Breast epithelium (tissue), 3 donors: ENCODE measurements at regions not wholly inside any gene's neighbourhood (a gene's known extent, or its start where the extent isn't known, plus 50 kb on each side); places are given as distances from the start of the nearest gene placed in this dataset.

ENCODE experiments used
- CTCF ChIP-seq, 3 donors: fragments of 450-650 bp; IDR thresholded peaks; one replicate each; pipeline ENCODE4 v1.5.1; 2016 to 2017; ENCODE audit warnings: antibody characterized with exemption in 3 of 3, mild to moderate bottlenecking in 3 of 3, moderate library complexity in 3 of 3
- POLR2A ChIP-seq: fragments of 450-650 bp; IDR thresholded peaks from one replicate; pipeline ENCODE4 v1.6.1; 2016; ENCODE audit warnings: antibody characterized with exemption, mild to moderate bottlenecking, moderate library complexity
- POLR2AphosphoS5 ChIP-seq, 3 donors: sonication (generic); formaldehyde crosslinking; IDR thresholded peaks; one replicate each; pipeline ENCODE4 v1.6.1; 2017; ENCODE audit warnings: antibody characterized with exemption in 3 of 3

- TF ChIP-seq CTCF (IDR thresholded peaks at IDR 0.05) = no peak
- TF ChIP-seq POLR2AphosphoS5 (IDR thresholded peaks at IDR 0.05) = no peak
- no peak for TF ChIP-seq POLR2A
These were observed 235.1 kb upstream of the RREB1 start for GRCh38 chr6:6872459-6873344.
